Heart left ventricle (tissue), 16 donors: ENCODE measurements at regions not wholly inside any gene's neighbourhood (a gene's known extent, or its start where the extent isn't known, plus 50 kb on each side); places are given as distances from the start of the nearest gene placed in this dataset.

Source experiments
- ATAC-seq, 4 donors: fragments of 200-7000 bp; cut with Tn5 transposase; one replicate each; pipeline ENCODE4 v1.9.1; 2020 to 2022; ENCODE audit warnings: moderate library complexity in 4 of 4, mild to moderate bottlenecking in 3 of 4, moderate number of reproducible peaks in 1 of 4
- DNase-seq, 5 donors: peaks; one replicate each; pipeline ENCODE4 v3.0.0-alpha.2; 2020
- H3K27ac ChIP-seq, 12 donors: fragments of 200-600 bp; sonication (generic) in 4 of 12; one replicate each; pipeline versions ENCODE4 v1.5.0 to v1.8.0; 2016 to 2022; ENCODE audit warnings: mild to moderate bottlenecking in 2 of 12
- H3K27me3 ChIP-seq, 9 donors: fragments of 200-600 bp; sonication (generic) in 2 of 9; one replicate each; pipeline versions ENCODE4 v1.5.1 to v1.8.0; 2016 to 2022; ENCODE audit warnings: mild to moderate bottlenecking in 3 of 9
- H3K36me3 ChIP-seq, 9 donors: fragments of 200-600 bp; sonication (generic) in 2 of 9; one replicate each; pipeline versions ENCODE4 v1.5.0 to v1.8.0; 2018 to 2022; ENCODE audit warnings: mild to moderate bottlenecking in 2 of 9
- H3K4me1 ChIP-seq, 12 donors: fragments of 200-600 bp; sonication (generic) in 4 of 12; one replicate each; pipeline versions ENCODE4 v1.5.0 to v1.8.0; 2016 to 2022; ENCODE audit warnings: mild to moderate bottlenecking in 3 of 12
- H3K4me3 ChIP-seq, 12 donors: fragments of 200-600 bp; sonication (generic) in 4 of 12; one replicate each; pipeline versions ENCODE4 v1.5.0 to v1.8.0; 2017 to 2022; ENCODE audit warnings: mild to moderate bottlenecking in 9 of 12, moderate library complexity in 4 of 12
- H3K9me3 ChIP-seq, 12 donors: fragments of 200-600 bp; sonication (generic) in 4 of 12; one replicate each; pipeline versions ENCODE4 v1.5.0 to v1.8.0; 2016 to 2022; ENCODE audit warnings: mild to moderate bottlenecking in 1 of 12
- POLR2A ChIP-seq, 2 donors: fragments of 450-650 bp; IDR thresholded peaks; one replicate each; pipeline ENCODE4 v1.6.1; 2017; ENCODE audit warnings: antibody characterized with exemption in 2 of 2, mild to moderate bottlenecking in 2 of 2, moderate library complexity in 2 of 2
- WGBS, 4 donors: extraction: QIAGEN DNeasy Blood & Tissue Kit in 2 of 4; methylation state at CpG; one replicate each; pipeline versions ENCODE4 v1.1.5 to v1.1.7; 2013 to 2018; 5-methylcytosine and 5-hydroxymethylcytosine counted together
- intact Hi-C, 10 donors: fragments of 100-400 bp; cut with DNase I; formaldehyde crosslinking; loops; one replicate each; pipeline versions ENCODE4 v1.11.1 to v1.14.2; 2022
- TF ChIP-seq, protein P1 (sequence below), 12 donors: fragments of 200-600 bp; sonication (generic) in 4 of 12; IDR thresholded peaks; one replicate each; pipeline versions ENCODE4 v1.5.0 to v1.8.0; 2018 to 2022; ENCODE audit warnings: antibody characterized with exemption in 12 of 12, mild to moderate bottlenecking in 5 of 12
- donor health status: ischemic (EF 13 %, LVEDD 7.1; RV severe dilation, severe dysfunction).
- donor health status: healthy with polysubstance abuse.
- donor health status: DM: no; HTN: yes; CAD: no.
- donor health status: DM: no; HTN: no; CAD: no.
- donor health status: ischemic (EF 25% LVEDD 6.9; RV normal size, moderate dysfunction).
- donor health status: ischemic (EF 25% LVEDD 5.7; RV mildly dilated, moderate dysfunction).
- donor health status: healthy.
- donor health status: DM: yes; HTN: yes; CAD: no.
- donor health status: ischemic (EF 35%, LVEDD 5.7; RV mildly dilated, moderate dysfunction).
- donor health status: nonischemic (EF 11% LVEDD 7.7; RV severe dilation, severe dysfunction).
- donor health status: DM: yes; HTN: yes; CAD: no.
- donor health status: PGD.
- donor health status: ischemic (EF 29% LVEDD 5.4; RV normal size, mild dysfunction).
- donor health status: nonischemic (EF 23%, LVEDD 6.1; RV moderate dilation, normal function).

DNA sequence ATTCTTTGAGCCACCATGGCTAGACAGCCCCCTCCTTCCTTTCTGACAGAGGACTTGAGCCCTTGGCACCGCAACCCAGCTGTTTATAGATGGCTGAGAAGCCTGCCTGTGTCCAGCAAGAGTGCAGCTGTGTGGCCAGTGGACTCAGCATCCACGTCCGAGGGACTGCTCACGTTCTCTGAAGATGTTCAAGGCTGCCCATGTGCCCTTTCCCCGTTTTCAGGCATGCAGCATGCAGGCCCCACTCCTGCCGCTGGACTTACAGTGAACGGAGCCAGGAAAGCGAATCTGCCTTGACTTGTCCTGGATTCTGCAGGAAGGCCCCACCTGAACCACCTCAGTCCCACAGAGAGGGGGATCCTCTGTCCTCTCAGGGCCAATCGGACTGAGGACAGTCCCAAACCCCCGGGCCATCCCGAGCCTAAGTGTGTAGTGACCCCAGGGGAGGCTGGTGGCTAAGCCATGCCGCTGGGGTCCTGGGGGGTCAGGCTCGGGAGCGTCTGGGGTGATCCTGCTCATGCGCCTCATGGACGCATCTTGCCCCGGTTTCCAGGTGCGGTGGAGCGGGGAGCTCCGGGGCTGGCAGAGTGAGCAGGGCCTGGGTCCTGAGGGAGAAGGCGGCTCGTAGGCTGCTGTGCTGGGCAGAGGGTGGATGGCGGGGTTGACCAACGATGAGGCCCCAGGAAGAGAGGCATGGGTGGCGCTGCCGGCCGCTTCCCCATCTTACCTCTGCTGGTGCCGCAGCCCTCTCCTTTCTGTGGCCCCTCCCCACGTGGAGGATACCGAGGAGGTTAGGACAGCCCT is 170.7 kb downstream of the CTTN start:
- TF ChIP-seq POLR2A (IDR thresholded peaks at IDR 0.05): no peak
- TF ChIP-seq, protein P1, sequence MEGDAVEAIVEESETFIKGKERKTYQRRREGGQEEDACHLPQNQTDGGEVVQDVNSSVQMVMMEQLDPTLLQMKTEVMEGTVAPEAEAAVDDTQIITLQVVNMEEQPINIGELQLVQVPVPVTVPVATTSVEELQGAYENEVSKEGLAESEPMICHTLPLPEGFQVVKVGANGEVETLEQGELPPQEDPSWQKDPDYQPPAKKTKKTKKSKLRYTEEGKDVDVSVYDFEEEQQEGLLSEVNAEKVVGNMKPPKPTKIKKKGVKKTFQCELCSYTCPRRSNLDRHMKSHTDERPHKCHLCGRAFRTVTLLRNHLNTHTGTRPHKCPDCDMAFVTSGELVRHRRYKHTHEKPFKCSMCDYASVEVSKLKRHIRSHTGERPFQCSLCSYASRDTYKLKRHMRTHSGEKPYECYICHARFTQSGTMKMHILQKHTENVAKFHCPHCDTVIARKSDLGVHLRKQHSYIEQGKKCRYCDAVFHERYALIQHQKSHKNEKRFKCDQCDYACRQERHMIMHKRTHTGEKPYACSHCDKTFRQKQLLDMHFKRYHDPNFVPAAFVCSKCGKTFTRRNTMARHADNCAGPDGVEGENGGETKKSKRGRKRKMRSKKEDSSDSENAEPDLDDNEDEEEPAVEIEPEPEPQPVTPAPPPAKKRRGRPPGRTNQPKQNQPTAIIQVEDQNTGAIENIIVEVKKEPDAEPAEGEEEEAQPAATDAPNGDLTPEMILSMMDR (IDR thresholded peaks at IDR 0.05): peak in 1 of 12 donors; percentile 3
- peak in 2 of 4 donors; percentile 4 to 15 for ATAC-seq
- WGBS, 4 donors: 74 to 86% (median 82%) methylated on average over 21 to 30 of the region's 30 CpGs

DNA sequence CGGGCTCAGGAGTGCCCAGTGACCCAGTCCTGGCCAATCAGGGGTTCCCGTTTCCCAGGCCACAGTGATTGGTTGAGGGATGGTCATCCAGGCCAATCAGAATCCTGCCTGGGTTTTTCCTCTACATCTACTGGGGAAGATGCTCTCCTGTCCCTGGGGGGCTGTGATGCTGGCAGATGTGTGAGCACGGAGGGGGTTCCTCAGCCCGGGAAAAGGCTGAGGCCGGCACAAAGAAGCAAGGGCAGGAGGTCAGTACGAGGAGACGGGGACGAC is 171.2 kb downstream of the CTTN start:
- Histone ChIP-seq H3K4me1 (peaks cover 0 to 21% (median 15%) of the 10 kb centered on the region in 12 donors), H3K27me3 (peaks cover 0 to 3% (median 0%) of the 10 kb centered on the region in 9 donors), H3K27ac (no peak overlapping the region), H3K9me3 (no peaks in the 10 kb centered on the region), H3K4me3 (no peak overlapping the region), H3K36me3 (no peaks in the 10 kb centered on the region)
- TF ChIP-seq, protein P1 (IDR thresholded peaks at IDR 0.05): no peak
- TF ChIP-seq POLR2A (IDR thresholded peaks at IDR 0.05): no peak
- intact Hi-C loops: loop anchor here in 2 of 10 donors (5.0 kb wide), 2 partner anchors 58 to 188 kb away; no protein-coding TSS in a partner anchor
- ATAC-seq (no peak), DNase-seq (no peak)
- 81 to 92% (median 89%) methylated on average over 8 of the region's 8 CpGs for WGBS, 4 donors

More for the DNA sequence above, 170.7 kb downstream of the CTTN start:
- Histone ChIP-seq H3K9me3 (no peaks in the 10 kb centered on the region), H3K36me3 (no peaks in the 10 kb centered on the region), H3K4me3 (peak overlapping the region in 10 of 12 donors; percentile 9 to 61 (median 44)), H3K27me3 (peaks cover 0 to 9% (median 0%) of the 10 kb centered on the region in 9 donors), H3K4me1 (peaks cover 0 to 21% (median 15%) of the 10 kb centered on the region in 12 donors), H3K27ac (peak overlapping the region in 11 of 12 donors; percentile 31 to 93 (median 77))
- intact Hi-C loops: loop anchor here in 3 of 10 donors (1.0 to 5.0 kb wide), 3 partner anchors 58 to 188 kb away; no protein-coding TSS in a partner anchor
- peak in 1 of 5 donors; percentile 42 for DNase-seq

DNA sequence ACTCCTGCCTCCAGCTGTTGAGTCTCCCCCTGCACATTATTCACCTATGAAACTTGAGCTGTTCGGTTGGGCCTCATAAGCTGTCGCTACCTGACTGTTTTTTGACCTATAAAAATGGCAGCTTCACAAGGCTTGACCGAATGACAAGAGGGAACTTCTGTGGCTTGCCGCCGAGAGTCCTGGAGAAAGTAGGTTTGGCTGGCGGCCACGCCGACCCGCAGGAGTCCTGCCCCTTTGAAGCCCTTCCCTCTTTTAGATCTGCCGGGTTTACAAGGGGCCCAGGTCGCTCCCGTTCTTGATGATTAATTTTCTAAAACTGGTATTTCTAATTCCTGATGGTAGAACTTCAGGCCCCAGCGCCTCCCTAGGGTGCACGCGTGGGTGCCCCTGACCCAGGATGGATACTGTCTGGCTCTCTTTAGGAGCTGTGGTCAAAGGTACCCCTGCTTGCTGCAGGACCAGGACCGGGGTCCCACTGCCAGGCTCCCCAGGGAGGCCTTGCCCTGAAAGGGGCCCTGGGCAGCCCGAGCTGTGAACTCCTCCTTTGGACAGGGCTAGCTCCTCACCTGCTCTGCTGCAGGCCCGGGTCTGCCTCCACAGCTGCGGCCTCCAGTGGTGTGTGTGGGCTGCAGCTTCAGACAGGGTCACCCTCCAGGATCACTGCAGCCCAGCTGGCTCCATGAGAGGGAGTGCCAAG is 171.8 kb downstream of the CTTN start:
- ATAC-seq (no peak), DNase-seq (peak in 1 of 5 donors; percentile 27)
- TF ChIP-seq, protein P1 (IDR thresholded peaks at IDR 0.05): no peak
- TF ChIP-seq POLR2A (IDR thresholded peaks at IDR 0.05): no peak
- Histone ChIP-seq H3K36me3 (no peaks in the 10 kb centered on the region), H3K9me3 (no peaks in the 10 kb centered on the region), H3K27ac (no peak overlapping the region), H3K4me3 (no peak overlapping the region), H3K27me3 (peaks cover 0 to 2% (median 0%) of the 10 kb centered on the region in 9 donors), H3K4me1 (peaks cover 0 to 21% (median 15%) of the 10 kb centered on the region in 12 donors)
- 90 to 96% (median 94%) methylated on average over 18 to 19 of the region's 19 CpGs for WGBS, 4 donors
- intact Hi-C loops: loop anchor here in 2 of 10 donors (5.0 kb wide), 2 partner anchors 57 to 187 kb away; no protein-coding TSS in a partner anchor
